Activated T-cell treated with anti-CD3 and anti-CD28 coated beads, Interleukin-2, amount 50 U/mL, for 4 hours (primary cell): ENCODE measurements at regions not wholly inside any gene's neighbourhood (a gene's known extent, or its start where the extent isn't known, plus 50 kb on each side); places are given as distances from the start of the nearest gene placed in this dataset.

Experiments used
- ATAC-seq, 2 donors: fragments of 200-7000 bp; cut with Tn5 transposase; one replicate each; pipeline ENCODE4 v1.10.0; 2021
- DNase-seq: peaks from one replicate; pipeline ENCODE4 v3.0.0-alpha.2; 2020
- H3K27me3 Mint-ChIP-seq: one replicate; pipeline ENCODE4 v1.8.0; 2021; ENCODE audit warnings: low read depth, mixed read lengths
- H3K36me3 Mint-ChIP-seq: one replicate; pipeline ENCODE4 v1.8.0; 2022; ENCODE audit warnings: mixed read lengths; ENCODE audit not compliant: insufficient read depth
- H3K4me1 Mint-ChIP-seq: one replicate; pipeline ENCODE4 v1.8.0; 2021; ENCODE audit warnings: low read depth, mixed read lengths
- H3K4me3 Mint-ChIP-seq: one replicate; pipeline ENCODE4 v1.8.0; 2021; ENCODE audit warnings: mild to moderate bottlenecking, moderate library complexity, mixed read lengths
- H3K9me3 Mint-ChIP-seq: one replicate; pipeline ENCODE4 v1.8.0; 2021; ENCODE audit warnings: mixed read lengths

GRCh38 chr5:54927097-54927746, 58.2 kb downstream of the ESM1 start:
- DNase-seq (no peak), ATAC-seq (peak; percentile 35 to 46)
- no peaks in the 10 kb centered on the region for H3K4me1 Mint-ChIP-seq
- H3K27me3 Mint-ChIP-seq = no peaks in the 10 kb centered on the region
- no peaks in the 10 kb centered on the region for H3K36me3 Mint-ChIP-seq
- H3K4me3 Mint-ChIP-seq = no peak overlapping the region
- peaks cover 18% of the 10 kb centered on the region for H3K9me3 Mint-ChIP-seq

GRCh38 chr5:54924487-54924886, 60.9 kb downstream of the ESM1 start:
- H3K36me3 Mint-ChIP-seq = no peaks in the 10 kb centered on the region
- no peaks in the 10 kb centered on the region for H3K4me1 Mint-ChIP-seq
- DNase-seq (no peak), ATAC-seq (no peak)
- H3K4me3 Mint-ChIP-seq = no peak overlapping the region
- peaks cover 18% of the 10 kb centered on the region for H3K9me3 Mint-ChIP-seq
- peaks cover 13% of the 10 kb centered on the region for H3K27me3 Mint-ChIP-seq

DNA sequence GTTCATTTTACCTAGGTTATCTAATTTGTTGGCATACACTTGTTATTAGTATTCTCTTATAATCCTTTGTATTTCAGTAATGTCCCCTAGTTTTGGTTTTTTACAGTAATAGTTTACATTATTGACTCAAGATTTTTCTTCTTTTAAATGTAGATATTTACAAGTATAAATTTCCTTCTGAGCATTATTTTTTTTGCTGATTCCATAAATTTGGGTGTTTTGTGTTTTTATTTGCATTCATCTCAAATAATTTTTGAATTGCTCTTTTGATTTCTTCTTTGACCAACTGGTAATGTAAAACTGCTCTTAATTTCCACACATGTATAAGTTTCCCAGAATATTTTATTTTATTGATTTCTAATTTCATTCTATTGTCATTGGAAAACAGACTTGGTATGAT, 68.1 kb downstream of the ESM1 start:
- DNase-seq (no peak), ATAC-seq (no peak)
- H3K4me1 Mint-ChIP-seq = no peaks in the 10 kb centered on the region
- no peaks in the 10 kb centered on the region for H3K9me3 Mint-ChIP-seq
- H3K36me3 Mint-ChIP-seq = peaks cover 2% of the 10 kb centered on the region
- peaks cover 41% of the 10 kb centered on the region for H3K27me3 Mint-ChIP-seq
- no peak overlapping the region for H3K4me3 Mint-ChIP-seq

DNA sequence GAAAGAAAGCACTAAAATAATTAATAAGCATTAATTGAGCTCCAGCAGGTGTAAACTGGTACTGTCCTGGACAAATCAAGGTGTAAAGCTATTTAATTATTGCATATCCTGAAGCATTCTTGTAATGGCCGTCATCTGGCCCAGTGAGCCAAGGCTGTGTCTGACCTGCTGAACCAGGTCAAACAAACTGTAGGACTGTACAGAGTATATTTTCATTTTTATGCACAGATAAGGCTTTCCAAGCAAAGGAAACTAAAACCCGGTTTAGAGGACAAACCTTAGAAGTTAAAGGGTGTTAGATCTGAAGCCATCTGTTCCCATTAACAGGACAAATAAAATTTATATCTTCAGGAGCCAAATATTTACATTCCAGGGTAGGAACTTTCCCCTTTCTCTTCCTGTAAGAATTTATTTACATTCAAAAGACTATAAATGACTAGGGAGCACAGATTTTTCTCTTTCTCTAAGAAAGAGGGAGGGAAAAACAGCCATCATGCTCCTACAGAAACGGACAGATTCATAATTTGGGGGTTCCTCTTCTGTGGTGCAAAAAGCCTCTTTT, 69.8 kb downstream of the ESM1 start:
- H3K4me1 Mint-ChIP-seq = no peaks in the 10 kb centered on the region
- H3K4me3 Mint-ChIP-seq = no peak overlapping the region
- H3K36me3 Mint-ChIP-seq = peaks cover 2% of the 10 kb centered on the region
- peaks cover 34% of the 10 kb centered on the region for H3K27me3 Mint-ChIP-seq
- ATAC-seq (no peak), DNase-seq (no peak)
- no peaks in the 10 kb centered on the region for H3K9me3 Mint-ChIP-seq

DNA sequence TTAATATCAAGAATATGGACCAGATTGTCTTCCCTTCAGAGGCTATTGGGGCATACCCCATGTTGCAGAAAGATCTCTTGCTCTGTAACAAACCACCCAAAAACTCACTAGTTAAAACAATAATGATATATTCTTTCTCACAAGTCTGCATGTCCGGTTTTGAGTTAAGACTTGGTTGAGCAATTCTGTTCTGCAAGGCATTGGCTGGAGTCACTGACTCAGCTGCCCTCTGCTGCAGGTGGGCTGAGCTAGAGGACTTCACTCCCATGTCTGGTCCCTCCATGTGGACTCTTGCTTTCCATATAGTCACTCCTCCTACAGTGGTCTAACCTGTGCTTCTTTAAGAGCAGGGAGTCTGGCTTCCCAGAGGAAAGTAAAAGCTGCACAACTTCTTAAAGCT, 73.4 kb downstream of the ESM1 start:
- Mint-ChIP-seq H3K4me1 (no peaks in the 10 kb centered on the region), H3K4me3 (no peak overlapping the region), H3K27me3 (peaks cover 14% of the 10 kb centered on the region), H3K9me3 (no peaks in the 10 kb centered on the region), H3K36me3 (peaks cover under 1% of the 10 kb centered on the region)
- ATAC-seq (no peak), DNase-seq (no peak)

- no peaks in the 10 kb centered on the region for H3K9me3 Mint-ChIP-seq
- ATAC-seq = no peak
- no peaks in the 10 kb centered on the region for H3K36me3 Mint-ChIP-seq
- no peak overlapping the region for H3K4me3 Mint-ChIP-seq
- H3K4me1 Mint-ChIP-seq = no peaks in the 10 kb centered on the region
- H3K27me3 Mint-ChIP-seq = peaks cover 8% of the 10 kb centered on the region
- DNase-seq = no peak
Observed at GRCh38 chr5:54909911-54910870, 75.2 kb downstream of the ESM1 start.

DNA sequence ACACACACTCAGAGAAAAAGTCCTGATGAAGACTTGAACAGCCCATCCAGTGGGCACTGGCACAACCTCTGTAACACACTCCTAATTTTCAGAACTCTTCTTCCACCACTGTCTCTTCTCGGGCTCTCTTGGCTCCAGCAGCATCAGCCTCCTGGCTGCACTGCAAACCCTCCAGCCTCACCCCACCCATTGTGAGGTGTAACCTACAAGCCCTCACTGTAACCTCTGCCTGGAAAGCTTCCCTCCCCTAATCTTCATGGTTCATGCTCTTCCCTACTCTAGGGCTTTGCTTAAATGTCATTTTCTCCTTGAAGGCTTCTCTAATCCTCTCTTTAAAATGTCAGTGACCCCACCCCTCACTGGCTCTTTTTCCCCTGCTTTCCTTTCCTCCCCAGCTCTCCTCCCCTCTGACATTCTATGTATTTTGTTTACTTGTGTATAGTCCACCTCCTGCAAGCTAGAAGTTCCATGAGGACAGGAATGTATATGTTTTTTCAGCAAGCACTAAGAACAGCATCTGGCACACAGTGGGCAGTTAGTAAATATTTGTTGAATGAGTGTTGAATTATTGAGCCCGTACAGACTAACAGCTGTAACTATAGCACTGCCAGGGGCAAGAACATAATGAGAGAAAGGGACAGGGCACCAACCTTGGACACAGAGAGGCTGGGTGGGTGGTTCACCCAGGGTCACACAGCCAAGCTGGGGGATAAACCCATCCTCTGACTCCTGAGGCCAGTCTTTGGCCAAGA, 76.4 kb downstream of the ESM1 start:
- no peaks in the 10 kb centered on the region for H3K9me3 Mint-ChIP-seq
- H3K4me3 Mint-ChIP-seq = no peak overlapping the region
- DNase-seq = no peak
- no peaks in the 10 kb centered on the region for H3K36me3 Mint-ChIP-seq
- no peak for ATAC-seq
- no peaks in the 10 kb centered on the region for H3K4me1 Mint-ChIP-seq
- peaks cover 13% of the 10 kb centered on the region for H3K27me3 Mint-ChIP-seq

GRCh38 chr5:54905942-54906537, 79.4 kb downstream of the ESM1 start:
- ATAC-seq (no peak), DNase-seq (peak; percentile 67)
- no peaks in the 10 kb centered on the region for H3K36me3 Mint-ChIP-seq
- H3K4me3 Mint-ChIP-seq = no peak overlapping the region
- no peaks in the 10 kb centered on the region for H3K9me3 Mint-ChIP-seq
- H3K27me3 Mint-ChIP-seq = peaks cover 15% of the 10 kb centered on the region
- peaks cover 10% of the 10 kb centered on the region for H3K4me1 Mint-ChIP-seq

- Mint-ChIP-seq H3K36me3 (no peaks in the 10 kb centered on the region), H3K9me3 (no peaks in the 10 kb centered on the region), H3K27me3 (peaks cover 15% of the 10 kb centered on the region), H3K4me1 (peaks cover 10% of the 10 kb centered on the region), H3K4me3 (no peak overlapping the region)
- ATAC-seq (no peak), DNase-seq (no peak)
Observed at GRCh38 chr5:54905246-54905795, 80.1 kb downstream of the ESM1 start.

DNA sequence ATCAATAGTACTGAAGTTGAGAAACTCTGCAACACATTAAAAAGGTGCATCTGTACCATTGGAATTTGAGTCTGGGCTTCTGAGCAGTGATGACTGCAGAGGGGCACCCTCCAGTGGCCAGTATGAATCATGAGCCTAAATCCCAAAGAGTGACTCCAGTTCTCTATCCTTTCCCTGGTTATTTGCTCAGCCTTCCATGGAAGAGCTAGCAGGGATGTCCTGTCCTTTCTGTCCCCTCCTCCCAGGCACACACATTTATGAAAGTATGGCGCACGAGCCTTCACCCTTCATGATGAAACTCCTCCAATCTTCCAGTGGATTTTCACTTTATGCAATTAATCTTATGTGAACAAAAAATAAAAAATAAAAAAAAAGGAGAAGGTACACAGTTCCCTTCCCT, 81.0 kb downstream of the ESM1 start:
- DNase-seq (no peak), ATAC-seq (no peak)
- Mint-ChIP-seq H3K27me3 (peaks cover 17% of the 10 kb centered on the region), H3K4me1 (peaks cover 10% of the 10 kb centered on the region), H3K36me3 (no peaks in the 10 kb centered on the region), H3K9me3 (no peaks in the 10 kb centered on the region), H3K4me3 (no peak overlapping the region)

- Mint-ChIP-seq H3K9me3 (no peaks in the 10 kb centered on the region), H3K36me3 (no peaks in the 10 kb centered on the region), H3K4me3 (no peak overlapping the region), H3K27me3 (peaks cover 25% of the 10 kb centered on the region), H3K4me1 (peaks cover 10% of the 10 kb centered on the region)
- DNase-seq (no peak), ATAC-seq (peak; percentile 97 to 98)
Observed at GRCh38 chr5:54902791-54903473, 82.5 kb downstream of the ESM1 start.

DNA sequence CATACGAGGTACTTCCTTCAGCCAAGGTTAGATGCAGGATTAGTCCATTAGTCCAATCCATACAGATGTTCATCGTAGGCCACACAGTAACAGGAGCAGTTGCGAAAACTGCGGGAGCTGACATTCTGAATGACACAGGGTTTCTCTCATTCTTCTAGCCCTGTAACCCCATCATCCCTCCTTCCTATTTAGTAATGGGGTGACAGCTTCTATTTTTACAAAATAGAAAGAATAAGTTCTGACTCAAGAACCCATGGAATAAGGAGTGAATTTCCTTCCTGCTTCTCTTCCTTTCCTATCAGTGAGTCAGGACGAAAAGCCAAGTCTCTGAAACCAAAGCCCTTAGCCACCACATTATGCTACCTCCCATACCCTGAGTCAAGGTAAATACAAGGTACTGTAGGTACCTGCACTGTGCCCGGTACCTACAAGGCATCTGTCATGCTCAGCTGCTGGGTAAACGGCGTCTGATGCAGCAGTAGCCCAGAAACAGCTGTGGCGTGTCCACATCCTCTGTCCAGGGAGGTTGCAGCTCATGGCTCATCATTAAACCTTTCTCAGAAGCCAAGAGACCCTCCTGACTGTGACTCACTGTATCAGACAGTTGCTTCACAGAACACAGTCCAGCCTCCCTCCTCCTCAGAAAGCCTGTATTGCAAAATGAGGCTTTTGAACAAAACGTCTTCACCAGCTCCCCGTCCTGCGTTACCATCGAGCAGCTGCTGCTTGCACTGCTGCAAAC, 84.2 kb downstream of the ESM1 start:
- H3K27me3 Mint-ChIP-seq = peaks cover 32% of the 10 kb centered on the region
- DNase-seq (no peak), ATAC-seq (no peak)
- H3K36me3 Mint-ChIP-seq = no peaks in the 10 kb centered on the region
- no peaks in the 10 kb centered on the region for H3K9me3 Mint-ChIP-seq
- H3K4me3 Mint-ChIP-seq = no peak overlapping the region
- H3K4me1 Mint-ChIP-seq = peaks cover 10% of the 10 kb centered on the region

GRCh38 chr5:54897001-54897400, 88.4 kb downstream of the ESM1 start:
- ATAC-seq (no peak), DNase-seq (no peak)
- no peaks in the 10 kb centered on the region for H3K36me3 Mint-ChIP-seq
- H3K4me1 Mint-ChIP-seq = peaks cover 5% of the 10 kb centered on the region
- peaks cover 29% of the 10 kb centered on the region for H3K27me3 Mint-ChIP-seq
- no peaks in the 10 kb centered on the region for H3K9me3 Mint-ChIP-seq
- no peak overlapping the region for H3K4me3 Mint-ChIP-seq
